Left ventricle myocardium superior (tissue), 1 donor: ENCODE measurements at regions not wholly inside any gene's neighbourhood (a gene's known extent, or its start where the extent isn't known, plus 50 kb on each side); places are given as distances from the start of the nearest gene placed in this dataset.

Experiments used
- ATAC-seq: fragments of 200-7000 bp; cut with Tn5 transposase; one replicate; pipeline ENCODE4 v1.9.1; 2020; ENCODE audit warnings: mild to moderate bottlenecking, moderate library complexity
- DNase-seq: peaks from one replicate; pipeline ENCODE4 v3.0.0-alpha.2; 2020
- intact Hi-C: fragments of 100-400 bp; cut with micrococcal nuclease; formaldehyde crosslinking; loops from one replicate; pipeline ENCODE4 v1.11.0; 2022
- donor health status: DM: no; HTN: yes; CAD: no; lungs with severe emphysema.

GRCh38 chr10:130472236-130472635, 336.0 kb downstream of the GLRX3 start:
- intact Hi-C loops, result no loop called here
- no peak for DNase-seq
- no peak for ATAC-seq

GRCh38 chr10:130474591-130474990, 338.4 kb downstream of the GLRX3 start:
- no peak for ATAC-seq
- intact Hi-C loops, result no loop called here

GRCh38 chr10:130477360-130477759, 341.2 kb downstream of the GLRX3 start:
- intact Hi-C loops, result no loop called here
- no peak for ATAC-seq
- DNase-seq, result peak; percentile 11

More at GRCh38 chr10:130474591-130474990, 338.4 kb downstream of the GLRX3 start:
- no peak for DNase-seq

GRCh38 chr10:130479146-130479545, 343.0 kb downstream of the GLRX3 start:
- DNase-seq, result no peak
- no peak for ATAC-seq
- intact Hi-C loops, result no loop called here

- ATAC-seq (no peak), DNase-seq (no peak)
- intact Hi-C loops, result no loop called here
These were observed 343.7 kb downstream of the GLRX3 start for GRCh38 chr10:130479926-130480325.

GRCh38 chr10:130480491-130480890, 344.3 kb downstream of the GLRX3 start:
- intact Hi-C loops, result no loop called here
- DNase-seq (no peak), ATAC-seq (no peak)

- ATAC-seq (no peak), DNase-seq (no peak)
- intact Hi-C loops, result no loop called here
These were observed 345.1 kb downstream of the GLRX3 start for GRCh38 chr10:130481076-130481930.

- ATAC-seq, result no peak
These were observed 345.7 kb downstream of the GLRX3 start for GRCh38 chr10:130481936-130482335.

GRCh38 chr10:130483691-130484467, 347.7 kb downstream of the GLRX3 start:
- no peak for DNase-seq
- intact Hi-C loops, result no loop called here
- ATAC-seq, result no peak

More at GRCh38 chr10:130481936-130482335, 345.7 kb downstream of the GLRX3 start:
- DNase-seq, result no peak
- intact Hi-C loops, result no loop called here

GRCh38 chr10:130484468-130485180, 348.4 kb downstream of the GLRX3 start:
- DNase-seq, result no peak
- intact Hi-C loops, result no loop called here
- ATAC-seq, result no peak

GRCh38 chr10:130485236-130485957, 349.2 kb downstream of the GLRX3 start:
- DNase-seq (no peak), ATAC-seq (no peak)
- intact Hi-C loops, result no loop called here

- no peak for ATAC-seq
- intact Hi-C loops, result no loop called here
- DNase-seq, result no peak
These were observed 350.0 kb downstream of the GLRX3 start for GRCh38 chr10:130485958-130486895.

GRCh38 chr10:130486906-130487305, 350.7 kb downstream of the GLRX3 start:
- DNase-seq (no peak), ATAC-seq (no peak)
- intact Hi-C loops, result no loop called here

GRCh38 chr10:130487566-130487965, 351.4 kb downstream of the GLRX3 start:
- ATAC-seq, result no peak

GRCh38 chr10:130489891-130490290, 353.7 kb downstream of the GLRX3 start:
- DNase-seq (no peak), ATAC-seq (no peak)
- intact Hi-C loops, result no loop called here

More at GRCh38 chr10:130487566-130487965, 351.4 kb downstream of the GLRX3 start:
- intact Hi-C loops, result no loop called here
- no peak for DNase-seq

GRCh38 chr10:130491011-130491692, 355.0 kb downstream of the GLRX3 start:
- intact Hi-C loops, result no loop called here
- DNase-seq (no peak), ATAC-seq (no peak)

- intact Hi-C loops, result no loop called here
- ATAC-seq (no peak), DNase-seq (no peak)
These were observed 355.5 kb downstream of the GLRX3 start for GRCh38 chr10:130491693-130492050.
